Liver (tissue), 8 donors: ENCODE measurements at regions not wholly inside any gene's neighbourhood (a gene's known extent, or its start where the extent isn't known, plus 50 kb on each side); places are given as distances from the start of the nearest gene placed in this dataset.

ENCODE experiments used
- DNase-seq: peaks from one replicate; pipeline ENCODE4 v3.0.0-alpha.2; 2017; ENCODE audit warnings: low spot score
- H3K27ac ChIP-seq, 2 donors: one replicate each; pipeline ENCODE4 v1.7.0; 2013; ENCODE audit warnings: inconsistent platforms in 2 of 2, low read length in 2 of 2, control low read depth in 1 of 2, low read depth in 1 of 2, mild to moderate bottlenecking in 1 of 2
- H3K27me3 ChIP-seq, 4 donors: one replicate each; pipeline versions ENCODE4 v1.6.1 to v1.7.0; 2013; ENCODE audit warnings: low read length in 3 of 4, inconsistent platforms in 1 of 4, mild to moderate bottlenecking in 1 of 4, moderate library complexity in 1 of 4; ENCODE audit not compliant: control insufficient read depth in 4 of 4, insufficient read depth in 4 of 4
- H3K36me3 ChIP-seq, 4 donors: one replicate each; pipeline versions ENCODE4 v1.6.1 to v1.7.0; 2013; ENCODE audit warnings: low read length in 3 of 4, mild to moderate bottlenecking in 3 of 4, low read depth in 1 of 4, moderate library complexity in 1 of 4; ENCODE audit not compliant: control insufficient read depth in 4 of 4, insufficient read depth in 3 of 4
- H3K4me1 ChIP-seq, 4 donors: one replicate each; pipeline versions ENCODE4 v1.6.1 to v1.7.0; 2013; ENCODE audit warnings: low read length in 3 of 4, mild to moderate bottlenecking in 3 of 4, moderate library complexity in 1 of 4; ENCODE audit not compliant: control insufficient read depth in 4 of 4, insufficient read depth in 4 of 4
- H3K4me3 ChIP-seq, 3 donors: one replicate each; pipeline versions ENCODE4 v1.6.1 to v1.7.0; 2013; ENCODE audit warnings: low read length in 3 of 3, control low read depth in 1 of 3, low read depth in 1 of 3, mild to moderate bottlenecking in 1 of 3
- H3K9ac ChIP-seq, 2 donors: one replicate each; pipeline ENCODE4 v1.7.0; 2013; ENCODE audit warnings: low read length in 2 of 2, mild to moderate bottlenecking in 2 of 2, moderate library complexity in 2 of 2, control low read depth in 1 of 2, low read depth in 1 of 2
- H3K9me3 ChIP-seq, 4 donors: one replicate each; pipeline versions ENCODE4 v1.6.1 to v1.7.0; 2013; ENCODE audit warnings: low read length in 3 of 4; ENCODE audit not compliant: control insufficient read depth in 4 of 4
- EGR1 ChIP-seq, 2 donors: IDR thresholded peaks; 2 replicates each; pipeline ENCODE4 v1.6.1; 2016 to 2018; ENCODE audit warnings: antibody characterized with exemption in 2 of 2, low read depth in 2 of 2
- FOXA1 ChIP-seq: IDR thresholded peaks from 2 replicates; pipeline ENCODE4 v1.6.1; 2016; ENCODE audit warnings: antibody characterized with exemption
- FOXA2 ChIP-seq: IDR thresholded peaks from 2 replicates; pipeline ENCODE4 v1.6.1; 2016; ENCODE audit warnings: antibody characterized with exemption
- HNF4A ChIP-seq, 2 donors: conservative IDR thresholded peaks; 2 replicates each; pipeline ENCODE4 v1.6.1; 2016; ENCODE audit warnings: antibody characterized with exemption in 2 of 2, mild to moderate bottlenecking in 2 of 2
- HNF4G ChIP-seq: IDR thresholded peaks from 2 replicates; pipeline ENCODE4 v1.6.1; 2016; ENCODE audit warnings: antibody characterized with exemption
- JUND ChIP-seq, 2 donors: IDR thresholded peaks; 2 replicates each; pipeline ENCODE4 v1.6.1; 2016; ENCODE audit warnings: antibody characterized with exemption in 2 of 2
- NR2F2 ChIP-seq: IDR thresholded peaks from 2 replicates; pipeline ENCODE4 v1.6.1; 2016; ENCODE audit warnings: antibody characterized with exemption
- RAD21 ChIP-seq, 2 donors: IDR thresholded peaks; 2 replicates each; pipeline ENCODE4 v1.6.1; 2016; ENCODE audit warnings: antibody characterized with exemption in 2 of 2, mild to moderate bottlenecking in 2 of 2
- RXRA ChIP-seq, 2 donors: IDR thresholded peaks; 2 replicates each; pipeline ENCODE4 v1.6.1; 2017 to 2018; ENCODE audit warnings: antibody characterized with exemption in 2 of 2, mild to moderate bottlenecking in 1 of 2
- SP1 ChIP-seq: IDR thresholded peaks from 2 replicates; pipeline ENCODE4 v1.6.1; 2018; ENCODE audit warnings: antibody characterized with exemption, mild to moderate bottlenecking
- TAF1 ChIP-seq: conservative IDR thresholded peaks from 2 replicates; pipeline ENCODE4 v1.6.1; 2016; ENCODE audit warnings: antibody characterized with exemption, mild to moderate bottlenecking
- YY1 ChIP-seq: IDR thresholded peaks from 2 replicates; pipeline ENCODE4 v1.6.1; 2016; ENCODE audit warnings: antibody characterized with exemption, mild to moderate bottlenecking
- WGBS: extraction: QIAGEN DNeasy Blood & Tissue Kit; methylation state at CpG from one replicate; pipeline ENCODE4 v1.1.7; 2013; 5-methylcytosine and 5-hydroxymethylcytosine counted together
- TF ChIP-seq, protein P1 (sequence below): fragments of 150-350 bp; IDR thresholded peaks from 2 replicates; pipeline ENCODE4 v1.5.1; 2017; ENCODE audit warnings: improper control_type of control experiment, low read depth, low read length; ENCODE audit not compliant: missing input control
- TF ChIP-seq, protein P2 (sequence below): IDR thresholded peaks from 2 replicates; pipeline ENCODE4 v1.6.1; 2016; ENCODE audit warnings: antibody characterized with exemption
- TF ChIP-seq, protein P3 (sequence below): IDR thresholded peaks from 2 replicates; pipeline ENCODE4 v1.6.1; 2016; ENCODE audit warnings: antibody characterized with exemption, mild to moderate bottlenecking
- TF ChIP-seq, protein P4 (sequence below): IDR thresholded peaks from 2 replicates; pipeline ENCODE4 v1.6.1; 2016; ENCODE audit warnings: antibody characterized with exemption
- TF ChIP-seq, protein P5 (sequence below): IDR thresholded peaks from 2 replicates; pipeline ENCODE4 v1.6.1; 2016; ENCODE audit warnings: antibody characterized with exemption
- donor health status: healthy.
- donor health status: healthy.
- donor health status: healthy.
- donor health status: healthy.
- donor health status: healthy.

DNA sequence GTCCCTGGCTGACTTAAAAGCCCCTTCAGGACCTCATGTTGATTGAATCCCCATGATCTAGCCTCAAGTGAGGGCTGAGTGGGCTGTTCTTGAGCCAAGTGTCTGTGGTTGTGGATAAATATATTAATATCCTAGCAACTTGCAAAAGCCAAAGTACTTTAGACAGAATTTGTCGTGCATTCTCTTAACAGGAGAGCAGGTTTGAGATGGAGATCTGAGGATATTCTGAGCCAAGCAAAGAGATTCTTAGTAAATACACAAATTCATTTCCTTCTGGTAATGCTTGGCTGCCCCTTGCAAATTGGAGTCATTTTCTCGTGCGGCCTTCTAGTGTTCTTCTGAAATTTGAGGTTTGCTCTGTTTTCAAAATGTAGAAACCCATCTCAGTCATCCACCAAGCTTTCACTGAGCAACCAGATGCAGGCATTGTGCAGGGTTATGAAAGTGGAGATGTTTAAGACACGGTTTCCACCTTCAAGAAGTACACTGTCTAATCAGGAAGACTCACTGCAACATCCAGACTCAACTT lies 242.1 kb upstream of the JUN start:
- TF ChIP-seq HNF4A (conservative IDR thresholded peaks at IDR 0.05): no peak
- no peak for TF ChIP-seq RAD21 (IDR thresholded peaks at IDR 0.05)
- no peak for TF ChIP-seq NR2F2
- TF ChIP-seq FOXA2: no peak
- TF ChIP-seq, protein P1, sequence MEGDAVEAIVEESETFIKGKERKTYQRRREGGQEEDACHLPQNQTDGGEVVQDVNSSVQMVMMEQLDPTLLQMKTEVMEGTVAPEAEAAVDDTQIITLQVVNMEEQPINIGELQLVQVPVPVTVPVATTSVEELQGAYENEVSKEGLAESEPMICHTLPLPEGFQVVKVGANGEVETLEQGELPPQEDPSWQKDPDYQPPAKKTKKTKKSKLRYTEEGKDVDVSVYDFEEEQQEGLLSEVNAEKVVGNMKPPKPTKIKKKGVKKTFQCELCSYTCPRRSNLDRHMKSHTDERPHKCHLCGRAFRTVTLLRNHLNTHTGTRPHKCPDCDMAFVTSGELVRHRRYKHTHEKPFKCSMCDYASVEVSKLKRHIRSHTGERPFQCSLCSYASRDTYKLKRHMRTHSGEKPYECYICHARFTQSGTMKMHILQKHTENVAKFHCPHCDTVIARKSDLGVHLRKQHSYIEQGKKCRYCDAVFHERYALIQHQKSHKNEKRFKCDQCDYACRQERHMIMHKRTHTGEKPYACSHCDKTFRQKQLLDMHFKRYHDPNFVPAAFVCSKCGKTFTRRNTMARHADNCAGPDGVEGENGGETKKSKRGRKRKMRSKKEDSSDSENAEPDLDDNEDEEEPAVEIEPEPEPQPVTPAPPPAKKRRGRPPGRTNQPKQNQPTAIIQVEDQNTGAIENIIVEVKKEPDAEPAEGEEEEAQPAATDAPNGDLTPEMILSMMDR: no peak
- no peak for TF ChIP-seq RXRA (IDR thresholded peaks at IDR 0.05)
- TF ChIP-seq SP1: no peak
- TF ChIP-seq YY1: no peak
- TF ChIP-seq, protein P2, sequence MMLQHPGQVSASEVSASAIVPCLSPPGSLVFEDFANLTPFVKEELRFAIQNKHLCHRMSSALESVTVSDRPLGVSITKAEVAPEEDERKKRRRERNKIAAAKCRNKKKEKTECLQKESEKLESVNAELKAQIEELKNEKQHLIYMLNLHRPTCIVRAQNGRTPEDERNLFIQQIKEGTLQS: no peak
- TF ChIP-seq, protein P3, sequence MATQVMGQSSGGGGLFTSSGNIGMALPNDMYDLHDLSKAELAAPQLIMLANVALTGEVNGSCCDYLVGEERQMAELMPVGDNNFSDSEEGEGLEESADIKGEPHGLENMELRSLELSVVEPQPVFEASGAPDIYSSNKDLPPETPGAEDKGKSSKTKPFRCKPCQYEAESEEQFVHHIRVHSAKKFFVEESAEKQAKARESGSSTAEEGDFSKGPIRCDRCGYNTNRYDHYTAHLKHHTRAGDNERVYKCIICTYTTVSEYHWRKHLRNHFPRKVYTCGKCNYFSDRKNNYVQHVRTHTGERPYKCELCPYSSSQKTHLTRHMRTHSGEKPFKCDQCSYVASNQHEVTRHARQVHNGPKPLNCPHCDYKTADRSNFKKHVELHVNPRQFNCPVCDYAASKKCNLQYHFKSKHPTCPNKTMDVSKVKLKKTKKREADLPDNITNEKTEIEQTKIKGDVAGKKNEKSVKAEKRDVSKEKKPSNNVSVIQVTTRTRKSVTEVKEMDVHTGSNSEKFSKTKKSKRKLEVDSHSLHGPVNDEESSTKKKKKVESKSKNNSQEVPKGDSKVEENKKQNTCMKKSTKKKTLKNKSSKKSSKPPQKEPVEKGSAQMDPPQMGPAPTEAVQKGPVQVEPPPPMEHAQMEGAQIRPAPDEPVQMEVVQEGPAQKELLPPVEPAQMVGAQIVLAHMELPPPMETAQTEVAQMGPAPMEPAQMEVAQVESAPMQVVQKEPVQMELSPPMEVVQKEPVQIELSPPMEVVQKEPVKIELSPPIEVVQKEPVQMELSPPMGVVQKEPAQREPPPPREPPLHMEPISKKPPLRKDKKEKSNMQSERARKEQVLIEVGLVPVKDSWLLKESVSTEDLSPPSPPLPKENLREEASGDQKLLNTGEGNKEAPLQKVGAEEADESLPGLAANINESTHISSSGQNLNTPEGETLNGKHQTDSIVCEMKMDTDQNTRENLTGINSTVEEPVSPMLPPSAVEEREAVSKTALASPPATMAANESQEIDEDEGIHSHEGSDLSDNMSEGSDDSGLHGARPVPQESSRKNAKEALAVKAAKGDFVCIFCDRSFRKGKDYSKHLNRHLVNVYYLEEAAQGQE: no peak
- TF ChIP-seq, protein P4, sequence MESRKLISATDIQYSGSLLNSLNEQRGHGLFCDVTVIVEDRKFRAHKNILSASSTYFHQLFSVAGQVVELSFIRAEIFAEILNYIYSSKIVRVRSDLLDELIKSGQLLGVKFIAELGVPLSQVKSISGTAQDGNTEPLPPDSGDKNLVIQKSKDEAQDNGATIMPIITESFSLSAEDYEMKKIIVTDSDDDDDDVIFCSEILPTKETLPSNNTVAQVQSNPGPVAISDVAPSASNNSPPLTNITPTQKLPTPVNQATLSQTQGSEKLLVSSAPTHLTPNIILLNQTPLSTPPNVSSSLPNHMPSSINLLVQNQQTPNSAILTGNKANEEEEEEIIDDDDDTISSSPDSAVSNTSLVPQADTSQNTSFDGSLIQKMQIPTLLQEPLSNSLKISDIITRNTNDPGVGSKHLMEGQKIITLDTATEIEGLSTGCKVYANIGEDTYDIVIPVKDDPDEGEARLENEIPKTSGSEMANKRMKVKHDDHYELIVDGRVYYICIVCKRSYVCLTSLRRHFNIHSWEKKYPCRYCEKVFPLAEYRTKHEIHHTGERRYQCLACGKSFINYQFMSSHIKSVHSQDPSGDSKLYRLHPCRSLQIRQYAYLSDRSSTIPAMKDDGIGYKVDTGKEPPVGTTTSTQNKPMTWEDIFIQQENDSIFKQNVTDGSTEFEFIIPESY: no peak
- no peak for TF ChIP-seq FOXA1
- TF ChIP-seq JUND (IDR thresholded peaks at IDR 0.05): no peak
- TF ChIP-seq TAF1: no peak
- TF ChIP-seq EGR1 (IDR thresholded peaks at IDR 0.05; ENCODE audit: low read depth in 2 of 2): no peak
- TF ChIP-seq, protein P5, sequence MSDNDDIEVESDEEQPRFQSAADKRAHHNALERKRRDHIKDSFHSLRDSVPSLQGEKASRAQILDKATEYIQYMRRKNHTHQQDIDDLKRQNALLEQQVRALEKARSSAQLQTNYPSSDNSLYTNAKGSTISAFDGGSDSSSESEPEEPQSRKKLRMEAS: no peak
- no peak for TF ChIP-seq HNF4G
- WGBS: 95% methylated on average over 4 of the region's 4 CpGs

DNA sequence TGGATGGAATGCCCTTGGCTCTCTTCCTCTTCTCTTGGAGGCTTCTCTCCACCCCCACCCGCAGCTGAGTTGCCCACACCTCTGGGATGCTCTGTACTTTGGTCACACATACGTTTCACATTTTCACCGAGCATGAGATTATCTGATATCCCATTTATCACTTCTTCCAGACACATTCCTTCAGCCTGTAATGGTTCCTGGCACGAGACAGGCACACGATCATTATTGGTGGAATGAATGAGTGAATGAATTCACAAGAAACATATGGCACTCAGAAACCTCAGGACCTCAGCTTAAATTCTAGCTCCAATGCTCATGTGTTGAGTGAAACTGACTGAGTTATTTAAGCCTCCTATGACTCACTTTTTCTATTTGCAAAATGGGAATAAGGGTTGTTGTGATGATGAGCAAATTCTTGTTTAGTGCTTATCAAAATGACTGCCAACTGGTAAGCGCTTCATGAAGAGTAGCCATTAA lies 242.7 kb upstream of the JUN start:
- no peak overlapping the region for H3K9ac ChIP-seq
- no peaks in the 10 kb centered on the region for H3K27me3 ChIP-seq
- WGBS: 95% methylated on average over 6 of the region's 6 CpGs
- H3K9me3 ChIP-seq: no peaks in the 10 kb centered on the region
- H3K27ac ChIP-seq: no peak overlapping the region
- H3K4me1 ChIP-seq: no peaks in the 10 kb centered on the region
- no peak overlapping the region for H3K4me3 ChIP-seq
- no peak for DNase-seq
- TF ChIP-seq FOXA1 (no peak), RXRA (IDR thresholded peaks at IDR 0.05) (no peak), TAF1 (no peak)
- no peaks in the 10 kb centered on the region for H3K36me3 ChIP-seq

More for the DNA sequence above, 242.1 kb upstream of the JUN start:
- no peaks in the 10 kb centered on the region for H3K9me3 ChIP-seq
- no peak overlapping the region for H3K9ac ChIP-seq
- no peaks in the 10 kb centered on the region for H3K4me1 ChIP-seq
- DNase-seq: no peak
- no peak overlapping the region for H3K4me3 ChIP-seq
- no peak overlapping the region for H3K27ac ChIP-seq
- no peaks in the 10 kb centered on the region for H3K36me3 ChIP-seq
- H3K27me3 ChIP-seq: no peaks in the 10 kb centered on the region
